Kidney (tissue), 13 donors: ENCODE measurements at regions not wholly inside any gene's neighbourhood (a gene's known extent, or its start where the extent isn't known, plus 50 kb on each side); places are given as distances from the start of the nearest gene placed in this dataset.
A peak's percentile ranks its signal among the peaks of the same experiment; 100 is the strongest.

Experiments used
- DNase-seq, 5 donors: peaks; one replicate each; pipeline ENCODE4 v3.0.0-alpha.2; 2013 to 2020
- FAIRE-seq: peaks from 2 replicates; lab custom pipeline; 2012; peaks lifted over from hg19 to GRCh38; lab: Jason Lieb, UNC
- H3K27ac ChIP-seq, 2 donors: one replicate each; pipeline ENCODE4 v1.7.0; 2013; ENCODE audit warnings: low read depth in 2 of 2, low read length in 2 of 2, inconsistent platforms in 1 of 2
- H3K27me3 ChIP-seq: one replicate; pipeline ENCODE4 v1.7.1; 2013; ENCODE audit warnings: low read length, inconsistent platforms; ENCODE audit not compliant: control insufficient read depth, insufficient read depth
- H3K36me3 ChIP-seq, 3 donors: one replicate each; pipeline versions ENCODE4 v1.7.0 to v1.7.1; 2013; ENCODE audit warnings: low read length in 3 of 3, control low read depth in 1 of 3, inconsistent platforms in 1 of 3; ENCODE audit not compliant: insufficient read depth in 3 of 3, control insufficient read depth in 2 of 3
- H3K4me1 ChIP-seq, 3 donors: one replicate each; pipeline versions ENCODE4 v1.7.0 to v1.7.1; 2013; ENCODE audit warnings: low read length in 3 of 3, inconsistent platforms in 1 of 3, low read depth in 1 of 3; ENCODE audit not compliant: control insufficient read depth in 2 of 3, insufficient read depth in 2 of 3
- H3K4me3 ChIP-seq, 3 donors: one replicate each; pipeline versions ENCODE4 v1.7.0 to v1.8.1; 2013; ENCODE audit warnings: low read length in 3 of 3, control low read depth in 1 of 3, inconsistent platforms in 1 of 3
- H3K9ac ChIP-seq, 3 donors: one replicate each; pipeline versions ENCODE4 v1.7.0 to v1.7.1; 2013; ENCODE audit warnings: low read length in 3 of 3, control low read depth in 1 of 3, inconsistent platforms in 1 of 3
- H3K9me3 ChIP-seq, 3 donors: one replicate each; pipeline versions ENCODE4 v1.7.0 to v1.7.1; 2013; ENCODE audit warnings: low read length in 3 of 3, control low read depth in 1 of 3, inconsistent platforms in 1 of 3; ENCODE audit not compliant: control insufficient read depth in 2 of 3, insufficient read depth in 1 of 3
- CTCF ChIP-seq: IDR thresholded peaks from 3 replicates; pipeline ENCODE4 v1.5.1; 2012; ENCODE audit warnings: mild to moderate bottlenecking, moderate library complexity, borderline replicate concordance; ENCODE audit not compliant: insufficient read depth; ENCODE audit errors: extremely low read depth
- intact Hi-C: fragments of 100-400 bp; cut with DNase I; formaldehyde crosslinking; loops from one replicate; pipeline ENCODE4 v1.11.1; 2022
- donor health status: control.
- donor health status: control.
- donor health status: control.
- donor health status: control.
- donor health status: control.
- donor health status: DM: yes; HTN: yes; CAD: no.
- donor health status: Normal renal cell carcinoma (clear cell type).

- intact Hi-C loops, result no loop called here
- no peak overlapping the region for H3K27ac ChIP-seq
- no peak for TF ChIP-seq CTCF
- no peak overlapping the region for H3K9ac ChIP-seq
- FAIRE-seq (no peak), DNase-seq (no peak)
- no peaks in the 10 kb centered on the region for H3K9me3 ChIP-seq
- no peaks in the 10 kb centered on the region for H3K27me3 ChIP-seq
- H3K4me1 ChIP-seq, result no peaks in the 10 kb centered on the region
- no peak overlapping the region for H3K4me3 ChIP-seq
- no peaks in the 10 kb centered on the region for H3K36me3 ChIP-seq
Observed at GRCh38 chr5:167898361-167899042, 392.9 kb upstream of the WWC1 start.

- intact Hi-C loops, result no loop called here
- H3K27me3 ChIP-seq, result no peaks in the 10 kb centered on the region
- no peaks in the 10 kb centered on the region for H3K9me3 ChIP-seq
- FAIRE-seq, result no peak
- no peaks in the 10 kb centered on the region for H3K4me1 ChIP-seq
- TF ChIP-seq CTCF, result no peak
- no peak overlapping the region for H3K27ac ChIP-seq
- DNase-seq, result no peak
- H3K4me3 ChIP-seq, result no peak overlapping the region
- H3K36me3 ChIP-seq, result no peaks in the 10 kb centered on the region
- no peak overlapping the region for H3K9ac ChIP-seq
Observed at GRCh38 chr5:167899490-167900070, 391.9 kb upstream of the WWC1 start.

GRCh38 chr5:167900340-167900935 lies 391.0 kb upstream of the WWC1 start:
- no peak for FAIRE-seq
- intact Hi-C loops, result no loop called here
- H3K4me1 ChIP-seq, result no peaks in the 10 kb centered on the region

More at GRCh38 chr5:167900340-167900935, 391.0 kb upstream of the WWC1 start:
- Histone ChIP-seq H3K36me3 (no peaks in the 10 kb centered on the region), H3K9ac (no peak overlapping the region), H3K4me3 (no peak overlapping the region), H3K27me3 (no peaks in the 10 kb centered on the region), H3K9me3 (no peaks in the 10 kb centered on the region), H3K27ac (no peak overlapping the region)
- no peak for TF ChIP-seq CTCF
- peak in 2 of 5 donors; percentile 47 for DNase-seq
